OCI-LY1 (cell line): ENCODE measurements at regions not wholly inside any gene's neighbourhood (a gene's known extent, or its start where the extent isn't known, plus 50 kb on each side); places are given as distances from the start of the nearest gene placed in this dataset.
"Not testable (repeated sequence)": the region's sequence is repeated elsewhere in the genome, so short reads cannot be mapped to it uniquely, and the experiment has no call there.

Experiments used
- H2AFZ ChIP-seq: fragments of 200-600 bp; sonication (generic), shearing (Covaris generic); 2 replicates; pipeline ENCODE4 v1.6.0; 2014; ENCODE audit warnings: antibody characterized with exemption, mild to moderate bottlenecking, low read length
- H3F3A ChIP-seq: fragments of 200-600 bp; sonication (generic), shearing (Covaris generic); 2 replicates; pipeline ENCODE4 v1.6.0; 2014; ENCODE audit warnings: mild to moderate bottlenecking, antibody characterized with exemption, low read length, moderate library complexity; ENCODE audit not compliant: insufficient read depth
- H3K27ac ChIP-seq: fragments of 200-600 bp; sonication (generic); 2 replicates; pipeline ENCODE4 v1.5.1; 2014; ENCODE audit warnings: low read length, mixed run types, mild to moderate bottlenecking, low read depth; ENCODE audit not compliant: poor library complexity, severe bottlenecking
- H3K27me3 ChIP-seq: fragments of 200-600 bp; sonication (generic); 2 replicates; pipeline ENCODE4 v1.6.0; 2014; ENCODE audit warnings: antibody characterized with exemption, mild to moderate bottlenecking, low read length, moderate library complexity; ENCODE audit not compliant: insufficient read depth
- H3K36me3 ChIP-seq: fragments of 200-600 bp; sonication (generic); 2 replicates; pipeline ENCODE4 v1.6.1; 2014; ENCODE audit warnings: mild to moderate bottlenecking, antibody characterized with exemption, low read length, moderate library complexity, mixed read lengths; ENCODE audit not compliant: insufficient read depth
- H3K4me1 ChIP-seq: fragments of 200-600 bp; sonication (generic); 2 replicates; pipeline ENCODE4 v1.5.1; 2014; ENCODE audit warnings: mild to moderate bottlenecking, low read length, moderate library complexity; ENCODE audit not compliant: insufficient read depth, severe bottlenecking
- H3K4me2 ChIP-seq: fragments of 200-600 bp; sonication (generic), shearing (Covaris generic); 2 replicates; pipeline ENCODE4 v1.6.1; 2014; ENCODE audit warnings: low read length
- H3K4me3 ChIP-seq: fragments of 200-600 bp; sonication (generic); 2 replicates; pipeline ENCODE4 v1.5.1; 2014; ENCODE audit warnings: low read length, low read depth, mild to moderate bottlenecking, mixed read lengths; ENCODE audit not compliant: poor library complexity, severe bottlenecking
- H3K79me2 ChIP-seq: fragments of 200-600 bp; shearing (Covaris generic); 2 replicates; pipeline ENCODE4 v1.6.1; 2016; ENCODE audit warnings: mixed run types, low read length, mixed read lengths; ENCODE audit not compliant: insufficient read depth
- H3K9ac ChIP-seq: fragments of 200-600 bp; sonication (generic), shearing (Covaris generic); 2 replicates; pipeline ENCODE4 v1.6.1; 2014; ENCODE audit warnings: mild to moderate bottlenecking, low read length, mixed read lengths
- H3K9me2 ChIP-seq: fragments of 200-600 bp; sonication (generic), shearing (Covaris generic); 2 replicates; pipeline ENCODE4 v1.6.1; 2014; ENCODE audit warnings: low read depth, mild to moderate bottlenecking, low read length, mixed read lengths
- H3K9me3 ChIP-seq: fragments of 200-600 bp; shearing (Covaris generic); 2 replicates; pipeline ENCODE4 v1.6.1; 2014; ENCODE audit warnings: low read length, mixed read lengths
- H4K20me1 ChIP-seq: fragments of 200-600 bp; sonication (generic), shearing (Covaris generic); 2 replicates; pipeline ENCODE4 v1.6.0; 2016; ENCODE audit warnings: mild to moderate bottlenecking, low read length; ENCODE audit not compliant: insufficient read depth
- EZH2 ChIP-seq: fragments of 200-600 bp; sonication (generic), shearing (Covaris generic); IDR thresholded peaks from 2 replicates; pipeline ENCODE4 v1.8.0; 2017; ENCODE audit warnings: borderline replicate concordance, mixed run types, mild to moderate bottlenecking, antibody characterized with exemption, low read length, moderate library complexity, mixed read lengths
- TF ChIP-seq, protein P1 (sequence below): fragments of 200-600 bp; sonication (generic), shearing (Covaris generic); IDR thresholded peaks from 2 replicates; pipeline ENCODE4 v1.5.1; 2017; ENCODE audit warnings: mild to moderate bottlenecking, antibody characterized with exemption, low read length, moderate library complexity, mixed read lengths

DNA sequence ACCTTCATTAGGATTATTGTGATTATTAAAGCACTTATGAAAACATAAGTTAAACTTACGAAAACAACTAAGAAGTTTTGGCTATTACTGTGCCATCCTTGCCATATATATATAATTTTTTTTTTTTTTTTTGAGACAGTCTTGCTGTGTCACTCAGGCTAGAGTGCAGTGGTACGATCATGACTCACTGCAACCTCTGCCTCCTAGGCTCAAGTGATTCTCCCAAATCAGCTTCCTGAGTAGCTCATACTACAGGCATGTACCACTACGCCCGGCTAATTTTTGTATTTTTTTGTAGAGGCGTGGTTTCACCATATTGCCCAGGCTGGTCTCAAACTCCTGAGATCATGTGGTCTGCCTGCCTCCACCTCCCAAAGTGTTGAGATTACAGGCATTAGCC lies 91.0 kb upstream of the GARIN1A start:
- not testable (repeated sequence) for H3K79me2 ChIP-seq, H3K27me3 ChIP-seq, H3F3A ChIP-seq, H3K4me1 ChIP-seq, H3K9me2 ChIP-seq, H2AFZ ChIP-seq, H3K9ac ChIP-seq, H3K9me3 ChIP-seq, H3K4me3 ChIP-seq, H3K27ac ChIP-seq, H4K20me1 ChIP-seq, H3K4me2 ChIP-seq
- peaks cover 49% of the 10 kb centered on the region for H3K36me3 ChIP-seq

DNA sequence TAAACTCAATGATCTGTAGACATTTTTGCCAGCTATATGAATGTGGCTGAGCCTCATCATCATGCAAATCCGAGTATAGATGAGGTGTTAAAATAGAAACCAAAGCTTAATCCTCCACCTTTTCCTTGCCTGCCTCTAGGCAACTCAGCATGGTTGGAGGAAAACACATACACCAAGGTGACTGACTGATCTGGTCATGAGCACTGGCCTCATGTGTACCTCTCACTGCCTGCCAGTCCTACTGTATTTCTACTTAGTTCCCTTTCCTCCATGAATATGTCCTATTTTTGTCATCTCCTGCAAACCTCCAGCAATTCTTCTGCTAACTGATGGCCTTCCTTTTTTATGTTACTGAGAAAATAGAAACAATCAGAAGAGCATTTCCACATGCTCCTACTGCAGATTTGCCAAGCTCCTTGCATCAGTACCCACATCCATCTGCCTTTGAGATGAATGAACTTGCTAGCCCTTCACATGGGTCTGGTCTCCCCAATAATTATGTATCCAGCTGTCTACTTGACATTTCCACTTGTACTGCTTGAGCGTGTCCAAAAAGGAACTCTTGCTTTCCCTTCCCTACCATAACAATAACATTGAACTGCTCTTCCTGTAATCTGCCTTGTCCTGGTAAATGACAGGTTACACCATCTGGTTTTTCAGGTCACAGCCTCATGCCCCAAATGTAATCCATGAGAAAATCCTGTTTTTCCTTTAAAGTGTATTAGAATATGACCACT lies 90.1 kb upstream of the GARIN1A start:
- H2AFZ ChIP-seq, H3F3A ChIP-seq, H4K20me1 ChIP-seq, H3K4me1 ChIP-seq, H3K27me3 ChIP-seq, H3K9ac ChIP-seq, H3K79me2 ChIP-seq, H3K9me2 ChIP-seq, H3K9me3 ChIP-seq, H3K27ac ChIP-seq, H3K4me2 ChIP-seq, H3K4me3 ChIP-seq: not testable (repeated sequence)
- peaks cover 52% of the 10 kb centered on the region for H3K36me3 ChIP-seq

DNA sequence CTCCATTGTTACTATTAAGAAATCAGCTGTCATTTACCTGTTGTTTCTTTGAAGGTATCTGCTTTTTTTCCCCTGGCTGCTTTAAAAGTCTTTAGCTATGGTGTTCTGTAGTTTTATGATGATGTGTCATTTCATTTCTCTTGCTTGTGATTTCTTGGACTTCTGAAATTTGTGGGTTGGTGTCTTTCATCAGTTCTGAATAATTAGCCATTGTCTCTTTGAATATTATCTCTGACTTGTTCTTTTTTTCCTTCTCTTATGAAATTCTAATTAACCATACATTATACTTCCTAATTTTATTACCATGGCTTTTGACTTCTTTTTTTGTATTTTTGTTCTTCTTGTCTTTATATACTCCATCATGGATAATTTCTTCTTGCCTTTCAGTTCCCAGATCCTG lies 85.4 kb upstream of the GARIN1A start:
- H3K9me3 ChIP-seq, result not testable (repeated sequence)

DNA sequence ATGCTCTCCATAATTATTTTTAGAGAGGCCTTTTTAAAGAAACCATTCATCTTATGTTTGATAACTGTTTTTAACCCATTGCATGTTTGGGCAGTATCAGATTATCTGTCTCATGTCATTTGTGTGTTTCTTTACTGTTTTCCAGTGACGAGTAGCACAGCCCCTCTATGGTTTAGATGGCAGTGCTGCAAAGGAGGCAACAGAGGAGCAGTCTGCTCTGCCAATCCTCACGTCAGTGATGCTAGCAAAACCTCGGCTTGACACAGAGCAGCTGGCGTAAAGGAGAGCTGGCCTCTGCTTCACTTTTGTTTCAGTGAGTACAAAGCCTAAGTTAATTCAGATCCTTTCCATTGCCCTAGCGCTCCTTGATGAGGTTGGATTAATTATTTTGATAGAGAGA lies 80.4 kb upstream of the GARIN1A start:
- Histone ChIP-seq H3K9me3 (no peaks in the 10 kb centered on the region), H4K20me1 (no peaks in the 10 kb centered on the region), H3F3A (no peaks in the 10 kb centered on the region), H3K4me1 (no peaks in the 10 kb centered on the region), H3K27ac (no peak overlapping the region), H3K4me2 (no peak overlapping the region), H3K36me3 (peaks cover 49% of the 10 kb centered on the region), H3K9me2 (no peaks in the 10 kb centered on the region), H2AFZ (no peak overlapping the region), H3K9ac (no peak overlapping the region), H3K27me3 (no peaks in the 10 kb centered on the region), H3K4me3 (no peak overlapping the region), H3K79me2 (no peaks in the 10 kb centered on the region)
- TF ChIP-seq, protein P1, sequence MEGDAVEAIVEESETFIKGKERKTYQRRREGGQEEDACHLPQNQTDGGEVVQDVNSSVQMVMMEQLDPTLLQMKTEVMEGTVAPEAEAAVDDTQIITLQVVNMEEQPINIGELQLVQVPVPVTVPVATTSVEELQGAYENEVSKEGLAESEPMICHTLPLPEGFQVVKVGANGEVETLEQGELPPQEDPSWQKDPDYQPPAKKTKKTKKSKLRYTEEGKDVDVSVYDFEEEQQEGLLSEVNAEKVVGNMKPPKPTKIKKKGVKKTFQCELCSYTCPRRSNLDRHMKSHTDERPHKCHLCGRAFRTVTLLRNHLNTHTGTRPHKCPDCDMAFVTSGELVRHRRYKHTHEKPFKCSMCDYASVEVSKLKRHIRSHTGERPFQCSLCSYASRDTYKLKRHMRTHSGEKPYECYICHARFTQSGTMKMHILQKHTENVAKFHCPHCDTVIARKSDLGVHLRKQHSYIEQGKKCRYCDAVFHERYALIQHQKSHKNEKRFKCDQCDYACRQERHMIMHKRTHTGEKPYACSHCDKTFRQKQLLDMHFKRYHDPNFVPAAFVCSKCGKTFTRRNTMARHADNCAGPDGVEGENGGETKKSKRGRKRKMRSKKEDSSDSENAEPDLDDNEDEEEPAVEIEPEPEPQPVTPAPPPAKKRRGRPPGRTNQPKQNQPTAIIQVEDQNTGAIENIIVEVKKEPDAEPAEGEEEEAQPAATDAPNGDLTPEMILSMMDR, result no peak
- no peak for TF ChIP-seq EZH2

More for the DNA sequence above, 85.4 kb upstream of the GARIN1A start:
- not testable (repeated sequence) for H3K79me2 ChIP-seq, H3K4me2 ChIP-seq, H3K9ac ChIP-seq, H3K27ac ChIP-seq, H2AFZ ChIP-seq, H3K27me3 ChIP-seq, H3K9me2 ChIP-seq, H3K4me3 ChIP-seq, H4K20me1 ChIP-seq, H3K4me1 ChIP-seq, H3F3A ChIP-seq
- H3K36me3 ChIP-seq, result peaks cover 37% of the 10 kb centered on the region

DNA sequence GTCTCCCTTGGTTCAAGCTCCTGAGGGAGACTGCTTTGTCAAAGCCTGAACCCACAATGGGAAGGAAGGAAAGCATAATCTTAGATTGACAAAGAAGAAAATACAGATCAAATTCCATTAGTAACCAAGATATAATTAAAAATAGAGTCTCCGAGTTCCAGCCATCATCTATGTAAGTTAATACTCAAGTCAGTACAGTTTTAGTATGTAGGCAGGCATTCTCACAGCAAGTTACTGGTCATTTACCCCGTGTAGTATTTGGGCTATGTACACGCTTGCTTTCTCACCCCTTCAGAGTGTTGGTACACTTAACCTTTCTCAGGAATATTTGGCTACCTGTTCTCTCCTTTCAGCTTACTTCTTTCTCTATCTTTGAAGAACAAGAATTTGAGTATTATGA lies 79.9 kb upstream of the GARIN1A start:
- not testable (repeated sequence) for H3K79me2 ChIP-seq, H2AFZ ChIP-seq, H3K27ac ChIP-seq, H3K4me2 ChIP-seq, H3K4me1 ChIP-seq, H3F3A ChIP-seq, H3K9me2 ChIP-seq, H3K27me3 ChIP-seq, H3K9ac ChIP-seq, H3K9me3 ChIP-seq, H3K4me3 ChIP-seq, H4K20me1 ChIP-seq
- H3K36me3 ChIP-seq, result peaks cover 54% of the 10 kb centered on the region

DNA sequence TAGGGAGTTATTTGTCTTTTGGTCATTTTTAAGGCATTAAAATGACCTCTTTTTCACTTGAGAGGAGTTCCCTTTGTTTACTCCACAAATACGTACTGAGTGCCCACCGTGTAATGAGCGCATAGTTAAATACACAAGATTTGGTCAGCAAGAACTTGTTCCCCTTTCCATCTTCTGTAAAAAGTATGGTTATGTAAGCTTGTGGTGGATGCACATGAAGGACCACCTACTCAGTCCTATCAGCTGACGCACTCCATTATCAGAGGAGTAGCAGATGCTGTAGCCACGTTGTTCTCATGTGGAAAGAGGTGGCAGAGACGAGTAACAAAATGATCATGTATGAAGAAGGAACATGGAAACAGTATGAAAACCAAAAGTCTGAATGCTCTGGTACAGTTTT lies 78.0 kb upstream of the GARIN1A start:
- H3K36me3 ChIP-seq, result peaks cover 59% of the 10 kb centered on the region

More for the DNA sequence above, 78.0 kb upstream of the GARIN1A start:
- H3K9me3 ChIP-seq, H3K79me2 ChIP-seq, H3K4me2 ChIP-seq, H3K9ac ChIP-seq, H3K4me3 ChIP-seq, H3K27ac ChIP-seq, H2AFZ ChIP-seq, H3K9me2 ChIP-seq, H3F3A ChIP-seq, H3K27me3 ChIP-seq, H4K20me1 ChIP-seq, H3K4me1 ChIP-seq: not testable (repeated sequence)
